GM23248 (cell line): ENCODE measurements at regions not wholly inside any gene's neighbourhood (a gene's known extent, or its start where the extent isn't known, plus 50 kb on each side); places are given as distances from the start of the nearest gene placed in this dataset.

ENCODE experiments used
- EZH2 ChIP-seq: fragments of 200-600 bp; sonication (generic); IDR thresholded peaks from 2 replicates; pipeline ENCODE4 v1.6.1; 2018; ENCODE audit warnings: antibody characterized with exemption, mild to moderate bottlenecking; ENCODE audit not compliant: insufficient read depth, poor library complexity, severe bottlenecking
- EZH2phosphoT487 ChIP-seq: fragments of 200-600 bp; sonication (generic); IDR thresholded peaks from 2 replicates; pipeline ENCODE4 v1.6.1; 2018; ENCODE audit warnings: antibody characterized with exemption, moderate library complexity, mild to moderate bottlenecking, low read depth; ENCODE audit not compliant: insufficient read depth

GRCh38 chr13:65727070-65727469, 1503.1 kb downstream of the PCDH9 start:
- TF ChIP-seq EZH2 (no peak), EZH2phosphoT487 (no peak)
